Kidney glomerular epithelial cell (primary cell): ENCODE measurements at regions not wholly inside any gene's neighbourhood (a gene's known extent, or its start where the extent isn't known, plus 50 kb on each side); places are given as distances from the start of the nearest gene placed in this dataset.

Experiments
- DNase-seq: peaks from one replicate; lab custom pipeline; 2025; lab: John Stamatoyannopoulos, UW

GRCh38 chr3:147851062-147851461 is 441.9 kb downstream of the ZIC1 start:
- no peak for DNase-seq

DNA sequence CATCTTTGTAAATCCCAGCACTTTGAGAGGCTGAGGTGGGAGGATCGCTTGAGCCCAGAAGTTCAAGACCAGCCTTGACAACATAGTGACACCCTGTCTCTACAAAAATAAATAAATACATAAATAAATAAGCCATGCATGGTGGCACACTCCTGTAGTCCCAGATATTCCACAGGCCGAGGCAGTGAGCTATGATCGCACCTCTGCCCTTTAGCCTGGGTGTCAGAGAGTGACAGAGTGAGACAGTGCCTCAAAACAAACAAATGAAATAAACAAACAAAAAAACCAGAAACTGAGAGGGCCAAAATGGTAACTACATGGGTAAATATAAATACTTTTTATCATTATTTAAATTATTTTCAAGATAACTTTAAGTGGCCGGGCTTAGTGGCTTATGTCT is 445.4 kb downstream of the ZIC1 start:
- no peak for DNase-seq

GRCh38 chr3:147864754-147865354 is 455.7 kb downstream of the ZIC1 start:
- DNase-seq = no peak

DNA sequence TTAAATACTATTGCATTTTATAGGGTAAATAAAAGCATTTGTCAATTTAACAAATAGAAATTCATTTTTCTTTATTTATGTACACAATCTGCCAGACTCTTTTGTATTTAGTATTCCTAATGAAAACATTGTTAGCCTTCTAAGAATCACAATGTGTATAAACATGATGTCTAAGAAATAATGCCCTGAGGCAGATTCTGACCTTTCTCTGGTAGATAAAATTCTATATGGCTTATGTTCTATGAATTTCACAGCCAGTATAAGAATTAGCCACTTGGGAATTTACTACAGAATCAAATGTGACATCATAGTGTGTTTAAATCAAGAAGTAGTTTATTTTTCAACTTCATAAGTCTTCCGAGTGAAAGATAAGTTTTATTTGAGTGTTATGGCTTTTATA is 457.4 kb downstream of the ZIC1 start:
- no peak for DNase-seq

GRCh38 chr3:147872568-147872967 is 463.4 kb downstream of the ZIC1 start:
- no peak for DNase-seq

DNA sequence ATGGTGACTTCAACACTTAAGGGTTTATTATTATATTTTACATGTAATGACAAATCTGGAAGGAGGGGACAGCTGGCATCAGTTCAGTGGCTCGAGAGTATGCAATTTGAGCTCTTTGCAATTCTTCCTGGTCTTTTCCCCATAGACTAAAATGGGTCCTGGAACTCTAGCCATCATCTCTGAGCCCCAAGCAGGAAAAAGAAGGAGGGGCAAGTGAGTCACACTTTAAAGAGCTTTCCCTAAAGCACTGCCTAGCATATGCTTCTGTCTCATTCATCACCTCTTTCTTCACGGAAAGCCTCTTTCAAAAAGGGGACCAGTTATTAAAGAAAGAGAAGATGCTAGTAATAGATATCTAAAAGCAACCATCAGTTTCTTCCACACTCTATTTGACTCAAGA is 466.3 kb downstream of the ZIC1 start:
- DNase-seq = no peak

DNA sequence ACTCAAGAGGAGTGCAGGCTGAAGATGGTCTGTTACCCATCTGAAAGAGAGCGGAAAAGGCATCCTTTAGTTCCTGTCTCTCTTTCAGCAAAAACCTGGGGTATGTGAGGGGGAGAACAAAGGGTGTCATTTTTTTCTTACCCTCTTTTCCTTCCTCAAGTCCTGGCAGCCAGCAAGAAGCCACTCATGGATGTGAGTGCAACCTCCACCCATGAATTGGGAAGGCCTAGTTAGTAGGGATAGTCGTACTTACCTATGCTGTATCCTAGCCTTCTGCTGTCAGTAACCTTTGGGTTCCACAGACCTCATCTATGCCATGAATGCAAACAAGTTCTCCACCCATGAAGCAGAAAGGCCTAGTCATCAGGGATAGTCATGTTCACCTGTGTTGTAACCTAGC is 472.8 kb downstream of the ZIC1 start:
- no peak for DNase-seq

DNA sequence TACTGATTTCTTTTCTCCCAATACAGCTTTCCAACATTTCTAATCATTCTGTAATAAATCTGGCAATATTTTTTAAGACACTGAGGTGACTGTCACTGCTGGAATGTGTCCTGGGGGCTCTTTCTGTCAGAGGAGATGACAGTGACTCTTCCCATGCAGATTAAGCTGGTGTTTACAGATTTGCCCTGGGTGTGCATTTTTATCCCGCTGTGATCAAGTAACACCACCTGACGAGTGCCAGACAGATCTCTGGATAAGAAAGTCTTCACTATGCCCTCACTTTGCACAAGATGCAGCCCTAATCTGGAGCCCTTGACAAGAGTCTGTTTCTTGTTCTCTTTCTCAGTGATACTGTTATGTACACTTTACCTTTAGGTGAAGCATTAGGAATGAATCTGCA is 477.7 kb downstream of the ZIC1 start:
- DNase-seq = no peak

DNA sequence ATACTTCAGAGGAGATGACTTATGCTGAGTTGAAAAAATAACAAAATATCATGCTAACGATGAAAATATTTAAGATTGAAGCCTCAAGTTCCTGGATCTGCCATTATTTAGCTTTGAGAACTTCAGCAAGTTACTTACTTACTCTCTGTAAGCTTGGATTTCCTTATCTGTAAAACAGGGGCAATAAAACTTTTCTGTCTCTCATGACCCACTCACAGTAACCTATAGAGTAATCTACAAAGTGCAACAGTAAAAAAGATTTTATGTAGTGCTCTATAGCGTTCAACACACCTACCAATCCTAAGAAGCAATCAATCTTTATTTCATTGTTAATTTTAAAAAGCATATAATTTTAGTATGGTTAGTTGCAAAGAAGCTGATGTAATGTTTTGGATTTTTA is 478.6 kb downstream of the ZIC1 start:
- no peak for DNase-seq

DNA sequence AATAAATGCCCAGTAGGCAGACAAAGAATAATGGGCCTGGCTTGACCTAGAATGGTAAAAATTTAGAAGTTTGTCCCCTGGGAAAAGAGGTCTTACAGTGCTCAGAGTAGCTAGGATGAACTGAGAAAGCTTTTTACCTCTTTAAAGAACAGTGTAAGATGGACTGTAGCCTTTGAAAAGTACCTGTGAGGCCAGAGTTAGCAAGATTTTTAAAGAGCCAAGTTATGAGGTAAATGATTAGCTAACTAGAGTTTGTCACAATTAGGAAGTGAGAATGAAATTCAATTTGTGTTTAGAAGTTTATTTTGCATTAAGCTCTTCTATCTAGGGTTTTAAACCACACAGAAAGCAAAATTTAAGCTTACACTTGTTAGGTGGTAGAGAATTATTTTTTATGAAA is 480.9 kb downstream of the ZIC1 start:
- no peak for DNase-seq

GRCh38 chr3:147895509-147895908 is 486.3 kb downstream of the ZIC1 start:
- DNase-seq = no peak

DNA sequence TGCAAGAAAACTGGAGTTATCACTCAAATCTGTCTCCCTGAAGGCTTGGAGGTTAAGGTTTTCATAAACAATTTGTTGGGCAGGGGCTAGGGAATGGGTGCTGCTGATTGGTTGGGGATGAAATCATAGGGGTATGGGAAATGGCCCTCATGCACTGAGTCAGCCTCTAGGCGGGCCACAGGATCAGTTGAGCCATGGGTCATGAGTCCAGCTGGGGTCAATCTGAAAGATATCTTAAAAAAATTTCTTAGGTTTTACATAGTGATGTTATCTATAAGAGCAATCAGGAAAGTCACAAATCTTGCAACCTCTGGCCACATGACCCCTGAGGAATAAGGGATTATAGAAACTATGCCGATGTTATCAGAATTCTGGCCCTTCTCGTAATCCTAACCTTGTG is 491.7 kb downstream of the ZIC1 start:
- DNase-seq = no peak

DNA sequence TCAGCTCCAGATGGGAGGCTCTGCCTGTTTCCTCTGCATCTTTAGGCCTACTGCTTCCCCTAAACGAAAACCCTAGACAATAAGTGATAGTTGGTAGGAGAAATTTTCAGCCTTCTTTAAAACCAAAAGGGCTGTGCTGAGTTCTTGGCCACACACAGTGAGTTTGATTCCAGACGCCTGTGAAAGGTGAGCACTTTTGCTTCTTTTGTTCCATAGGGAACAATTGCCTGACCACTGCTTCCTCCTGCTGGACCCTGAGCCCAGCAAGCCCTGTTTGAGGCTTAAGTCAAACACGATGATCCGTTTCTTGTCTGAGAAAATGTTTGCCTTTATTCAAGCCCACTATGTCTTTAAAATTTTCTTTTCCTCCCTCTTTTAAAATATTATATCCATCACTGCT is 493.9 kb downstream of the ZIC1 start:
- no peak for DNase-seq

GRCh38 chr3:147904421-147904820 is 495.3 kb downstream of the ZIC1 start:
- DNase-seq = no peak

DNA sequence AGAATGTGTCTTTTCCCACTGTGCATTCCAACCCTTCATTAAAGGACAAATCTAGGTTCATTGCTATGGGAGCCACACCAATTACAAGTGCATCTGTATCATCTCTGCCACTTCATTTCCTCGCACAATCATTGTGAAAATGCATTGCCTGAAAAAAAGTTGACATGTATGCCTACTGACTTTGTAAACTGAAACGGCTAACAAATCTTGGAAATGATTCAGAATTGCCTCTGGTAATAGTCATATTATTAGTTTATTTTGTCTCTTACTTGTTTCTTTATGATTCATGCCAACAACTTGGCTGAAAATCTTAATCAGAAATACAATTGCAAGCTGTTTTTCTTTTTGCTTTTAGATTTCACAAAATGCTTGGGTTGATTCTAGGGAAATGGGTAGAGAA is 497.1 kb downstream of the ZIC1 start:
- DNase-seq = no peak

DNA sequence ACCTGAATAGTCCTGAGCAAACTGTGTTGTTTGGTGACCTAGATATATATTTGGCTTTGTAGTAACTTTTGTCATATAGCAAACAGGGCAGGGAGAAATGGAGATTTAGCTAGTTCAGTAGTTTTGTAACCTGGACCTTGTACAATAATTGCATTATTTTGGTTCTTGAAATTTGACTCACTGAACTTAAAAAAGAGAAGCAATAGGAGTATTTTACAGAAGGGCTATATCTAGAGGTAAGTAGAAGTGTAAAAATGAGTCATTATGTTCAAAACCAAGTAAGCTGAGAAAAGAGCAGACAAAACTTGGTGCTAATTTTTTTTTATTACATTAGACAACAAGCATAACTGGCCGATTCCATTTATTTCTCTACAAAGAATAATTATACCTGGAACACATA is 505.4 kb downstream of the ZIC1 start:
- DNase-seq = no peak

DNA sequence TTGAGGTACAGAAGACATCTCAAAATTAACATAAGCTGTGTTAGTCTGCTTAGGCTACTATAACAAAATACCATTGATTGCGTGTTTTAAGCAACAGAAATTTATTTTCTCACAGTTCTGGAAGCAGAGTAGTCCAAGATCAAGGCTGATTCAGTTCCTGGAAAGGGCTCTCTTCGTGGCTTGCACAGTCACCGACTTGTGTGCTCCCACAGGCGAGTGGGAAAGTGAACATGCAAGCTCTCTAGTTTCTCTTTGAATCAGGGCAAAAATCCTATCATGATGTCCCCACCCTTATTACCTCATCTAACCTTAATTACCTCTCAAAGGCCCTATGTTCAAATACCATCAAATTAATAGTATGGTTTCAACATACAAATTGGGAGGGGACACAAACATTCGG is 505.9 kb downstream of the ZIC1 start:
- no peak for DNase-seq

DNA sequence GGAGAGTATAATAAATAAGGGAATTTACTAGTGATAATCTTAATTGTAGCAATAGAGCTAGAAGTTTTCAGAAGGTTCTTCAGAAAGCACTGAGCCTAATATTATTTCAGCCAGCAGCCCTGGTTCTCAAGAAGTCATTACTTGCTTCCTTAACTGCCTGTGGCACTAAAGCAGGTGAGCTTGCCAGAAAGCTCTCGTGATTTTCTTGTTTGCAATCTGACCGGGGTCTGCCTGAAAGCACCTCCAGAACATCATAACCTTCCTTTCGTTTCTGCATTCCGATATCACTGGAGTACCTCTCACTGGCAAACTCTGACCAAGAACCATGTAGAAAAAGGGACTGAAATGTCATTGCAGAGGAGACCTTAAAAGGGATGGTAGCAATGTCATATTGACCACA is 510.3 kb downstream of the ZIC1 start:
- DNase-seq = no peak

DNA sequence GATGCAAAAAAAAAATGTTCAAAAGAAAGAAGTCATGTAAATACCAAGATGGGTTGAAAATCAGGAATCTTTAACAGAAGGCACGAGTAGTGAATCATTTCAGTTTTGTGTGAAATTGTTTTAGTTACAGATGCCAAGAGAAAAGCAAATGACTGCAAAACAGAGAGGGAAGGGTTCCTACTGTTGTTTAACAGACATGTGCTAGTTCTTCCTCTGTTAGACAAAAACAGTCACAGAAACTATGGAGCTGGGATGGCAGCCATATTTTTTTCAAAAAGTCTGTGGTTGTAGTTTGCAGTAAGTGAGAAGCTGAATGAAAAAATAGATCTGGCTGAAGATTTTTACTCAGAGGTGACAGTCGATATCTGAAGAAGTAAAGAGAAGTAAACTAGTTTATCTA is 511.9 kb downstream of the ZIC1 start:
- DNase-seq = no peak

DNA sequence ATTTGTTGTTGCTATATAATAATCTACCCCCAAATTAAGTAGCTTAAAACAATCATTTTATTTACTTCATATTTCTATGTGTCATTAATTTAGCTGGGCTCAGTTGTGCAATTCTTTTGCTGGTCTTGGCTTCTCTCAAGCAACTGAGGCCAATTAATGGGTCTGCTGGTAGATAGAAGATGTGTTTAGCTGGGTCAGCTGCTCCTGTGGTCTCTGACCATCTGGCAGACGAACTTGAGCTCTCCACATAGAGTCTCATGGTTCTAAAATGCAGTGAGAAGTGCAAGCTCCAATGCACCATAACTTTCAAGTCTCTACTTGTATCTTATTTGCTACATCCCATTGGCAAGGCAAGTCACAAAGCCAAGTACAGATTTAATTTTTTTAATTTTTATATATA is 515.6 kb downstream of the ZIC1 start:
- DNase-seq = no peak

- DNase-seq = no peak
Measured at GRCh38 chr3:147925272-147925671, 516.1 kb downstream of the ZIC1 start.

DNA sequence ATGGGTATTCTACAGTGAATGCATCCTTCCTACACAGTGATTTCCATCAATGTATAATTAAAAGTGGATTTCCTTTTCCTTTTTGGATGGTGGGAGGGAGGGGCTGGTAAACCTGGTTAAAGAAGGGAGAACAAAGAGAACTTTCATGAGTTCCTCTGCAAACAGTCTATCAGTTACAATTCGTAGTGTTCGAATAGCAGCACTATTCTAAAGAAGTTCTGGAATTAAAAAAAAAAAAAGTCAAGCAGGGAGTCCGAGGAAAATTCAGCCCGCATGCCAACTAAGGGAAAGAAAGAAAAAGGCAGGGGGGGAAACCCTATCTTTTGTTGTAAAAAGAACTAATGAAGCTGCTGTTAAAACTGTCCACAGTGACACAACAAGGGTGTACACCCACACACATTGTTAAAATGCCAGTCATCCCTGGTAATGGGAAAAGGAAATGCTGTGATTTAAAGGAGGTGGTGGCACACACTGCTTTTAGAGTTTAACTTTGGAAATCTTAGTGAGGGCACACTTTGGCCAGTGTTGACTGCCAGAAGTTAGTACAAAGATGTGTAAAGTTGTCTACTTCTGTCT is 521.2 kb downstream of the ZIC1 start:
- DNase-seq = peak; percentile 63

GRCh38 chr3:147934451-147935180 is 525.5 kb downstream of the ZIC1 start:
- no peak for DNase-seq

DNA sequence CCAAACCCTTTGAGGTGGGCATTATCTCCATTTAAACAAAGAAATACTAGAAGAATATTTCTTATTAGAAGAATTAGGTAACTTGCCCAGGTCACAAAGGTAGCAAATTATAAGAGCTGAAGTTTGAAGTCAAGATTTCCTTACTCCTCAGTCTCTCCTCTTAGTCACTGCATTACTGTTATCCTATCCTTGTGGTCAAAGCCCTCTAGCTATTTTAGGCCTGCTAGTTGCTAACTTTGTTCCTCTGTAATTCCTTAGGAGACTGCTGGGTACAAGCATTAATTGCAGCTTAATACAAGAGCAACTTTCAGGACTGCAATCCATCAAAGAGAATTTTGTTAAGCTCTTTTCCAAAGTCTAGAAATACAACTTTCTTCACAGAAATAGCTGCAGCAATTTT is 528.2 kb downstream of the ZIC1 start:
- DNase-seq = no peak
